ENCODE measurements at regions not wholly inside any gene's neighbourhood (a gene's known extent, or its start where the extent isn't known, plus 50 kb on each side); places are given as distances from the start of the nearest gene placed in this dataset.
"Not testable (repeated sequence)": the region's sequence is repeated elsewhere in the genome, so short reads cannot be mapped to it uniquely, and the experiment has no call there.

GRCh38 chr6:56832225-56832624 lies 122.7 kb upstream of the BEND6 start:
- Histone ChIP-seq H3K4me1 (ENCODE audit: control insufficient read depth in 2 of 2, insufficient read depth in 2 of 2, low read length in 2 of 2) (no peaks in the 10 kb centered on the region), H3K27ac (ENCODE audit: low read depth in 2 of 2, low read length in 2 of 2) (no peak overlapping the region), H3K4me3 (ENCODE audit: low read length in 2 of 2) (no peak overlapping the region), H3K9me3 (ENCODE audit: control insufficient read depth in 2 of 2, low read length in 2 of 2) (no peaks in the 10 kb centered on the region), H3K9ac (ENCODE audit: low read depth in 1 of 2, low read length in 2 of 2) (no peak overlapping the region), H3K36me3 (ENCODE audit: control insufficient read depth in 2 of 2, insufficient read depth in 2 of 2, low read length in 2 of 2) (no peaks in the 10 kb centered on the region), H3K27me3 (ENCODE audit: control insufficient read depth in 2 of 2, insufficient read depth in 2 of 2, low read length in 2 of 2) (no peaks in the 10 kb centered on the region)

GRCh38 chr6:56831334-56831733 lies 123.6 kb upstream of the BEND6 start:
- H3K9ac ChIP-seq (ENCODE audit: low read depth in 1 of 2, low read length in 2 of 2): no peak overlapping the region
- H3K27ac ChIP-seq (ENCODE audit: low read depth in 2 of 2, low read length in 2 of 2): no peak overlapping the region
- H3K4me1 ChIP-seq (ENCODE audit: control insufficient read depth in 2 of 2, insufficient read depth in 2 of 2, low read length in 2 of 2): no peaks in the 10 kb centered on the region

GRCh38 chr6:56827908-56828649 lies 126.8 kb upstream of the BEND6 start:
- no peaks in the 10 kb centered on the region for H3K27me3 ChIP-seq (ENCODE audit: control insufficient read depth in 2 of 2, insufficient read depth in 2 of 2, low read length in 2 of 2)
- no peak overlapping the region for H3K4me3 ChIP-seq (ENCODE audit: low read length in 2 of 2)
- H3K27ac ChIP-seq (ENCODE audit: low read depth in 2 of 2, low read length in 2 of 2): no peak overlapping the region
- no peaks in the 10 kb centered on the region for H3K4me1 ChIP-seq (ENCODE audit: control insufficient read depth in 2 of 2, insufficient read depth in 2 of 2, low read length in 2 of 2)
- H3K9ac ChIP-seq (ENCODE audit: low read depth in 1 of 2, low read length in 2 of 2): no peak overlapping the region
- H3K36me3 ChIP-seq (ENCODE audit: control insufficient read depth in 2 of 2, insufficient read depth in 2 of 2, low read length in 2 of 2): no peaks in the 10 kb centered on the region
- no peaks in the 10 kb centered on the region for H3K9me3 ChIP-seq (ENCODE audit: control insufficient read depth in 2 of 2, low read length in 2 of 2)

More at GRCh38 chr6:56831334-56831733, 123.6 kb upstream of the BEND6 start:
- no peaks in the 10 kb centered on the region for H3K27me3 ChIP-seq (ENCODE audit: control insufficient read depth in 2 of 2, insufficient read depth in 2 of 2, low read length in 2 of 2)
- H3K9me3 ChIP-seq (ENCODE audit: control insufficient read depth in 2 of 2, low read length in 2 of 2): no peaks in the 10 kb centered on the region
- H3K36me3 ChIP-seq (ENCODE audit: control insufficient read depth in 2 of 2, insufficient read depth in 2 of 2, low read length in 2 of 2): no peaks in the 10 kb centered on the region
- H3K4me3 ChIP-seq (ENCODE audit: low read length in 2 of 2): no peak overlapping the region

- H3K4me1 ChIP-seq (ENCODE audit: control insufficient read depth in 2 of 2, insufficient read depth in 2 of 2, low read length in 2 of 2); H3K36me3 ChIP-seq (ENCODE audit: control insufficient read depth in 2 of 2, insufficient read depth in 2 of 2, low read length in 2 of 2); H3K27me3 ChIP-seq (ENCODE audit: control insufficient read depth in 2 of 2, insufficient read depth in 2 of 2, low read length in 2 of 2); H3K9me3 ChIP-seq (ENCODE audit: control insufficient read depth in 2 of 2, low read length in 2 of 2); H3K4me3 ChIP-seq (ENCODE audit: low read length in 2 of 2); H3K9ac ChIP-seq (ENCODE audit: low read depth in 1 of 2, low read length in 2 of 2); H3K27ac ChIP-seq (ENCODE audit: low read depth in 2 of 2, low read length in 2 of 2): not testable (repeated sequence)
Measured at GRCh38 chr6:56824431-56824830, 130.5 kb upstream of the BEND6 start.

GRCh38 chr6:56821005-56821432 lies 133.9 kb upstream of the BEND6 start:
- no peak overlapping the region for H3K9ac ChIP-seq (ENCODE audit: low read depth in 1 of 2, low read length in 2 of 2)
- H3K4me1 ChIP-seq (ENCODE audit: control insufficient read depth in 2 of 2, insufficient read depth in 2 of 2, low read length in 2 of 2): no peaks in the 10 kb centered on the region
- no peaks in the 10 kb centered on the region for H3K36me3 ChIP-seq (ENCODE audit: control insufficient read depth in 2 of 2, insufficient read depth in 2 of 2, low read length in 2 of 2)
- no peaks in the 10 kb centered on the region for H3K27me3 ChIP-seq (ENCODE audit: control insufficient read depth in 2 of 2, insufficient read depth in 2 of 2, low read length in 2 of 2)
- no peaks in the 10 kb centered on the region for H3K9me3 ChIP-seq (ENCODE audit: control insufficient read depth in 2 of 2, low read length in 2 of 2)
- no peak overlapping the region for H3K4me3 ChIP-seq (ENCODE audit: low read length in 2 of 2)
- no peak overlapping the region for H3K27ac ChIP-seq (ENCODE audit: low read depth in 2 of 2, low read length in 2 of 2)

- Histone ChIP-seq H3K4me3 (ENCODE audit: low read length in 2 of 2) (no peak overlapping the region), H3K27ac (ENCODE audit: low read depth in 2 of 2, low read length in 2 of 2) (no peak overlapping the region), H3K4me1 (ENCODE audit: control insufficient read depth in 2 of 2, insufficient read depth in 2 of 2, low read length in 2 of 2) (no peaks in the 10 kb centered on the region)
Measured at GRCh38 chr6:56820060-56820459, 134.8 kb upstream of the BEND6 start.

GRCh38 chr6:56819604-56820003 lies 135.3 kb upstream of the BEND6 start:
- Histone ChIP-seq H3K4me1 (ENCODE audit: control insufficient read depth in 2 of 2, insufficient read depth in 2 of 2, low read length in 2 of 2) (no peaks in the 10 kb centered on the region), H3K27me3 (ENCODE audit: control insufficient read depth in 2 of 2, insufficient read depth in 2 of 2, low read length in 2 of 2) (no peaks in the 10 kb centered on the region), H3K4me3 (ENCODE audit: low read length in 2 of 2) (no peak overlapping the region), H3K27ac (ENCODE audit: low read depth in 2 of 2, low read length in 2 of 2) (no peak overlapping the region), H3K36me3 (ENCODE audit: control insufficient read depth in 2 of 2, insufficient read depth in 2 of 2, low read length in 2 of 2) (no peaks in the 10 kb centered on the region), H3K9ac (ENCODE audit: low read depth in 1 of 2, low read length in 2 of 2) (no peak overlapping the region), H3K9me3 (ENCODE audit: control insufficient read depth in 2 of 2, low read length in 2 of 2) (no peaks in the 10 kb centered on the region)

More at GRCh38 chr6:56820060-56820459, 134.8 kb upstream of the BEND6 start:
- Histone ChIP-seq H3K36me3 (ENCODE audit: control insufficient read depth in 2 of 2, insufficient read depth in 2 of 2, low read length in 2 of 2) (no peaks in the 10 kb centered on the region), H3K9ac (ENCODE audit: low read depth in 1 of 2, low read length in 2 of 2) (no peak overlapping the region), H3K9me3 (ENCODE audit: control insufficient read depth in 2 of 2, low read length in 2 of 2) (no peaks in the 10 kb centered on the region), H3K27me3 (ENCODE audit: control insufficient read depth in 2 of 2, insufficient read depth in 2 of 2, low read length in 2 of 2) (no peaks in the 10 kb centered on the region)

- H3K27me3 ChIP-seq (ENCODE audit: control insufficient read depth in 2 of 2, insufficient read depth in 2 of 2, low read length in 2 of 2): no peaks in the 10 kb centered on the region
- no peaks in the 10 kb centered on the region for H3K9me3 ChIP-seq (ENCODE audit: control insufficient read depth in 2 of 2, low read length in 2 of 2)
- no peak overlapping the region for H3K27ac ChIP-seq (ENCODE audit: low read depth in 2 of 2, low read length in 2 of 2)
- H3K4me3 ChIP-seq (ENCODE audit: low read length in 2 of 2): no peak overlapping the region
- H3K36me3 ChIP-seq (ENCODE audit: control insufficient read depth in 2 of 2, insufficient read depth in 2 of 2, low read length in 2 of 2): no peaks in the 10 kb centered on the region
- no peaks in the 10 kb centered on the region for H3K4me1 ChIP-seq (ENCODE audit: control insufficient read depth in 2 of 2, insufficient read depth in 2 of 2, low read length in 2 of 2)
- no peak overlapping the region for H3K9ac ChIP-seq (ENCODE audit: low read depth in 1 of 2, low read length in 2 of 2)
Measured at GRCh38 chr6:56816370-56816769, 138.5 kb upstream of the BEND6 start.

- H3K27ac ChIP-seq (ENCODE audit: low read depth in 2 of 2, low read length in 2 of 2): no peak overlapping the region
- H3K4me3 ChIP-seq (ENCODE audit: low read length in 2 of 2): no peak overlapping the region
- no peaks in the 10 kb centered on the region for H3K4me1 ChIP-seq (ENCODE audit: control insufficient read depth in 2 of 2, insufficient read depth in 2 of 2, low read length in 2 of 2)
- no peaks in the 10 kb centered on the region for H3K27me3 ChIP-seq (ENCODE audit: control insufficient read depth in 2 of 2, insufficient read depth in 2 of 2, low read length in 2 of 2)
- no peak overlapping the region for H3K9ac ChIP-seq (ENCODE audit: low read depth in 1 of 2, low read length in 2 of 2)
- no peaks in the 10 kb centered on the region for H3K9me3 ChIP-seq (ENCODE audit: control insufficient read depth in 2 of 2, low read length in 2 of 2)
- no peaks in the 10 kb centered on the region for H3K36me3 ChIP-seq (ENCODE audit: control insufficient read depth in 2 of 2, insufficient read depth in 2 of 2, low read length in 2 of 2)
Measured at GRCh38 chr6:56815436-56815835, 139.5 kb upstream of the BEND6 start.

- Histone ChIP-seq H3K9me3 (ENCODE audit: control insufficient read depth in 2 of 2, low read length in 2 of 2) (no peaks in the 10 kb centered on the region), H3K27me3 (ENCODE audit: control insufficient read depth in 2 of 2, insufficient read depth in 2 of 2, low read length in 2 of 2) (no peaks in the 10 kb centered on the region), H3K4me3 (ENCODE audit: low read length in 2 of 2) (no peak overlapping the region), H3K9ac (ENCODE audit: low read depth in 1 of 2, low read length in 2 of 2) (no peak overlapping the region), H3K36me3 (ENCODE audit: control insufficient read depth in 2 of 2, insufficient read depth in 2 of 2, low read length in 2 of 2) (no peaks in the 10 kb centered on the region), H3K4me1 (ENCODE audit: control insufficient read depth in 2 of 2, insufficient read depth in 2 of 2, low read length in 2 of 2) (no peaks in the 10 kb centered on the region), H3K27ac (ENCODE audit: low read depth in 2 of 2, low read length in 2 of 2) (no peak overlapping the region)
Measured at GRCh38 chr6:56814802-56815201, 140.1 kb upstream of the BEND6 start.
